Dedifferentiated amniotic fluid mesenchymal stem cell (primary cell): ENCODE measurements at regions not wholly inside any gene's neighbourhood (a gene's known extent, or its start where the extent isn't known, plus 50 kb on each side); places are given as distances from the start of the nearest gene placed in this dataset.

Source experiments
- DNase-seq: peaks from one replicate; pipeline ENCODE4 v3.0.0-alpha.2; 2016; ENCODE audit errors: extremely low spot score

- DNase-seq, result no peak
Measured at GRCh38 chr18:51821610-51822009, 518.4 kb upstream of the DCC start.

GRCh38 chr18:51824746-51825145, 515.3 kb upstream of the DCC start:
- DNase-seq, result no peak

- DNase-seq, result no peak
Measured at GRCh38 chr18:51833850-51834249, 506.1 kb upstream of the DCC start.

- no peak for DNase-seq
Measured at GRCh38 chr18:51848702-51849101, 491.3 kb upstream of the DCC start.

DNA sequence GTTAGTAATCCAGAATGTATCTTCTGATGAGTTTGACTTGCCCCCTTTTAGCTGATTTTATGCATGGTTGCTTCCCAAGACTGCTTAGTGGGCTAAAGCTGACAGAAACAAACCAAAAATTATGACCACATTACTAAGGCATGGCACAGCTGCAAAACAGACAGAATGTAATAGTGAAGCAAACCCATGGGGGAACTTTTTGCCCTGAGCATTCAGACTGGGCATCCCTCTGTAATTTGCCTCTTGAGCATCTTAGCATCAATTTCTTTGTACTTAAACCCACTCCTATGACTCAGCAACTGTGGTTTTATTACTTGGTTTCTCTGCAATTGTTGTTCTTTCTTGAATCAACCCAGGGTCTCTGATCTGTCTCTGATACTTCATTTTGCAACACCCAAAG, 487.3 kb upstream of the DCC start:
- DNase-seq, result no peak

- no peak for DNase-seq
Measured at GRCh38 chr18:51857989-51858388, 482.0 kb upstream of the DCC start.

DNA sequence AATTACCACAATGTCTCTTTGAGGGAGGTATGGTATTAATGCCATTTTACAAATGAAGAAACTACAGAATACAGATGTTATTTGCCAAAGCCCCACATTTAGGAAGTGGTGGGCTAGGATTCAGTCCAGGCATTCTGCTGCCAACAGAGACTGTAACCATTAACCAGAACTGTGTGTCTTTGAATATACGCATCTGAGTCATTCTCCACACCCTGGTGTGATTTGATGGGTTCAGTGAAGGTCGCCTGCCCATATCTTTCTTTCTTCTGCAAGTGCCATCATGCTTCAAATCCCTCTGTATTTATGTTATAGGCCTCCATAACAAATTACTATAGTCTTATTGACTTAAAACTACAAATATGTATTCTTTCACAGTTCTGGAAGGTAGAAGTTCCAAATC, 479.0 kb upstream of the DCC start:
- no peak for DNase-seq

GRCh38 chr18:51862051-51862715, 477.8 kb upstream of the DCC start:
- DNase-seq, result no peak

DNA sequence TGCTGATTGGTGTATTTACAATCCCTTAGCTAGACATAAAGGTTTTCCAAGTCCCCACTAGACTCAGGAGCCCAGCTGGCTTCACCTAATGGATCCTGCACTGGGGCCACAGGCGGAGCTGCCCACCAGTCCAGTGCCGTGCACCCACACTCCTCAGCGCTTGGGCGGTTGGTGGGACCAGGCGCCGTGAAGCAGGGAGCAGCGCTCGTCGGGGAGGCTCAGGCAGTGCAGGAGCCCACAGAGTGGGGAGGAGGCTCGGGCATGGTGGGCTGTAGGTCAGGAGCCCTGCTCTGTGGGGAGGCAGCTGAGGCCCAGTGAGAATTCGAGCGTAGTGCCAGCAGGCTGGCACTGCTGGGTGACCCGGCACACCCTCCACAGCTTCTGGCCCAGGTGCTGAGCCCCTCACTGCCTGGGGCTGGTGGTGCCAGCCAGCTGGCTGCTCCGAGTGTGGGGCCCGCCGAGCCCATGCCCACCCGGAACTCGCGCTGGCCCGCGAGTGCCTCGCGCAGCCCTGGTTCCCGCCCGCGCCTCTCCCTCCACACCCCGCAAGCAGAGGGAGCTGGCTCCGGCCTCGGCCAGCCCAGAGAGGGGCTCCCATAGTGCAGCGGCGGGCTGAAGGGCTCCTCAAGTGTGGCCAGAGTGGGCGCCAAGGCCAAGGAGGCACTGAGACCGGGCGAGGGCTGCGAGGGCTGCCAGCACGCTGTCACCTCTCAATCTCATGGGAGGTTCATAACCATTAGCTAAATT, 475.6 kb upstream of the DCC start:
- no peak for DNase-seq

- no peak for DNase-seq
Measured at GRCh38 chr18:51865538-51865937, 474.5 kb upstream of the DCC start.

GRCh38 chr18:51867767-51868166, 472.2 kb upstream of the DCC start:
- no peak for DNase-seq

- DNase-seq, result no peak
Measured at GRCh38 chr18:51878724-51879123, 461.3 kb upstream of the DCC start.

GRCh38 chr18:51879329-51879728, 460.7 kb upstream of the DCC start:
- DNase-seq, result no peak

DNA sequence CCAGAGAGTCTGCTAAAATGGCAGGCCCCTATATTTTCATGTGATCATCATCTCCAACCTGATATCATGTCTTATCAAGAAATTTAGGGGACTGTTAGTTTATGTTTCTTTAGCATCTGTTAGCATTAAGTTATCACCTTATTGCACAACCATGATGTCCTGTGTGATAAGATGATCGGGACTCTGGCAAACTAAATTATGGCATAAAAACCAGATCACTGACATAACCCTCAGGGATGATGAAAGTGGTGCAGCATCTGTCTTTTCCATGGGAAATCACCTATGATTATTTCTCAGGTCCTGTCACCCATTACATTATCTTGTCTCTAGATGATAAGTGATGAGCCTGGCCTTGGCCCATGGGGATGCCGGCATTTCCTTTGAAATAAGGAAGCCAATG, 458.6 kb upstream of the DCC start:
- DNase-seq, result no peak

DNA sequence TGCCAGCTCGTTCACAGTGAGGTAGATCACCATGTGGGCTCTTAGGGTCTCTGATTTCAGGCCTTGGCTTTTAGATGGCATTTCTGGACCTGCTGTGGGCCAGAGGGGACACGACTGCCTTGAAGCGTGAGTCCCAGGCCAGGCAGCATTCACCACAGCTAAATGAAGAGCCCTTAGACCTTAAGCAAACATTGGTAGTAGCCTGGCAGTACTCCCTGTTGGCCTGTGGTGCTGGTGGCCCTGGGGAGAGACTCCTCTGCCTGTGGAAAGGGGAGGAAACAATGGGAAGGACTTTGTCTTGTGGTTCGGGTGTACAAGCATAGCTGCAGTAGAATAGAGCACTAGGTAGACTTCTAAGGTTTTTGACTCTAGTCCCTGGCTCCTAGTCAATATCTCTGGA, 456.0 kb upstream of the DCC start:
- no peak for DNase-seq

GRCh38 chr18:51890762-51891161, 449.2 kb upstream of the DCC start:
- no peak for DNase-seq

DNA sequence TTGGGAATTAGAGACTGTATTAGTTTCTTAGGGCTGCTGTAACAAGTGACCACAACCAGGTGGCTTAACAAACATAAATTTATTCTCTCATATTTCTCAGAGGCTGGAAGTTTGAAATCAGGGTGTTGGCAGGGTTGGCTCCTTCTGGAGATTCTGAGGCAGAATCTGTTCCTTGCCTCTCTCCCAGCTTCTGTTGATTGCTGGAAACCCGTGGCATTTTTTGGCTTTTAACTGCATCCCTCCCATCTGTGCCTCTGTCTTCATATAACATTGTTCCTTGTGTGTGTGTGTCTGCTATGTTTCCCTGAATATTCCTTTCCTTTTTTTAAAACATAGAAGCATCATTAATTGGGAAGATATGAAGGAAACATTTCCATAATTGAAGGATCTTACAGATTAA, 448.1 kb upstream of the DCC start:
- DNase-seq, result no peak

- no peak for DNase-seq
Measured at GRCh38 chr18:51897884-51898283, 442.1 kb upstream of the DCC start.

- DNase-seq, result no peak
Measured at GRCh38 chr18:51907687-51908597, 432.1 kb upstream of the DCC start.

DNA sequence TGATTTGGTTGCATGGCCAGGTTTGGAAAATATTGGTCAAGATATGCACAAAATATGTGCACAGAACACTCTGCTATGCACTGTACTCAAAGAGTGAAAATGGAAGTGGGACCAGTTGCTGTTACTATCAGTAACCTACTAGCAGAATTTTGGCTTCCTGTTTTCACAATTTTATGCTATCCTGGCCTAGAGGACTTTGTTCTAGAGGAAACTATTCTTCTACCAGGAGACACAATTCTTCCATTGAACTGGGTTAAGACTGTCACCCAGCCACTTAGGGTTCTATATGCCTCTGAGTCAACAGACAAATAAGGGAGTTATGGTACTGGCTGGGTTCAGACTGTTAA, 431.4 kb upstream of the DCC start:
- no peak for DNase-seq

- no peak for DNase-seq
Measured at GRCh38 chr18:51911584-51911983, 428.4 kb upstream of the DCC start.

DNA sequence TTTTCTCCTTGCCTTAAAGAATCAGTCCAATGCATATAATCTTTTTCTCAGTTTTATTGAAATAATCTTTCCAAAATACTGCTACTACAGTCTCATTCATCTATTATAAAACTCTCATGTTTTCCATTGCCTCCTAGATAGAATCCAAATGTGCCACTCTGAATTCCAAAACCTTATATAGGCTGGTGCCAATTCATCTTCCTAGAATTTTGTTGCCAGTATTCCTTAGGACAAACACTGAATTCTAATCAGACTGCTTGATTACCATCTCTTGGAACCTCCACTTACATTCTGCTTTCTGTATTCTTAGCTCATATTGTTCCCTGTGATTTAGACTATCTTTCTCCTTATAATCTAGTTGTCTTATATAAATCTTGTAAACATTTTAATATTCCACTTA, 427.6 kb upstream of the DCC start:
- DNase-seq, result no peak

- DNase-seq, result no peak
Measured at GRCh38 chr18:51915176-51915575, 424.8 kb upstream of the DCC start.
